KG1 (cell line): ENCODE measurements at regions not wholly inside any gene's neighbourhood (a gene's known extent, or its start where the extent isn't known, plus 50 kb on each side); places are given as distances from the start of the nearest gene placed in this dataset.
"Not testable (repeated sequence)": the region's sequence is repeated elsewhere in the genome, so short reads cannot be mapped to it uniquely, and the experiment has no call there.

Experiments used
- DNase-seq: peaks from one replicate; lab custom pipeline; 2025; lab: John Stamatoyannopoulos, UW

DNA sequence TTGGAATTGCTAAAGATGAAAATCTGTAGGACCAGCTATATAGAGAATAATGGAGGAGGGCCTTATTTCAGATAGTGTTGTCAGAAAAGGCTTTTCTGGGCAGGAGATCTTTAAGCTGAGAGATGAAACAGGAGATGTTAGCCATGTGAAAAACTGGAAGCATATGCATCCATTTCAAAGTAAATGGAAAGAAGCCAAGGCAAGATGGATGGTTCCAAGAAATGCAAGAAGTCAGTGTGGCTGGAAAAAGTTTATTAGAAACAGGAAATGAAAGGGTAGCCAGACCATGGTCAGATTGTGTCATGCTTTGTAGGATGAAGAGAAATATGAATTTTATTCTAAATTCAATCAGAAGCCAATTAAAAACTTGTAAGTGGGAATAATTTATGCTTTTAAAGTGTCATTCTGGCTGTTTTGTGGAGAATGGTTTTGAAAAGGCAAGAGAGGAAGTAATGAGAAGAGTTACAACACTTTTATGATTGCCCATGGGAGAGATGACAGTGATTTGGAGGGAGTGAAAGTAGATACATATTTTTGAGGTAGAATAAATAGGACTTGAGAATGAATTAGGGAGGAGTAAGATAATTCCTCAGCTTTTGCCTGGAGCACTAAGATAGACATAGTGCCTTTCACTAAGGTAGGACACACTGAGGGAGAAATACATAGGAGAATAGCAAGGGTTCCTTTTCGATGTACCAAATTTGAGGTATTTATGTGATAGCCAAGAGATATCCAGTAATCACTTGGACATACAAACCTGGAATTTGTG is 620.1 kb downstream of the HTR1B start:
- no peak for DNase-seq

DNA sequence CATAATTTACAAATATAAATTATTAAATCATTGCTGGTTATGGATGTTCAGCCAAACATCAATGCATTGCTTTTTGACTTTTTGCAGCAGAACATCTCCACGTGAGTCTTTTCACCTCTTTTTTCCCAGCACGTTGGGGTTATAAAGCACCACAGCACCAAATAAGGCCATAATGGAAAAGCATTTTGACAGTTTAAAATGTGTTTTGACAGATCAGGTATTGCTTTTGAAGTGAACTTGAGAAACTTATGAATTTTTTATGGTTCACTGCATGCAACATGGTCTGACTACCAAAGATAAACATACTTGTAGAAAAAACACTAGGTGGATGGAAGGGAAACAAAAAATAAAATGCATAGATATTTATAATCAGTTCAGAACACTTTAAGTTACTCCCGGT is 622.4 kb downstream of the HTR1B start:
- DNase-seq = no peak

DNA sequence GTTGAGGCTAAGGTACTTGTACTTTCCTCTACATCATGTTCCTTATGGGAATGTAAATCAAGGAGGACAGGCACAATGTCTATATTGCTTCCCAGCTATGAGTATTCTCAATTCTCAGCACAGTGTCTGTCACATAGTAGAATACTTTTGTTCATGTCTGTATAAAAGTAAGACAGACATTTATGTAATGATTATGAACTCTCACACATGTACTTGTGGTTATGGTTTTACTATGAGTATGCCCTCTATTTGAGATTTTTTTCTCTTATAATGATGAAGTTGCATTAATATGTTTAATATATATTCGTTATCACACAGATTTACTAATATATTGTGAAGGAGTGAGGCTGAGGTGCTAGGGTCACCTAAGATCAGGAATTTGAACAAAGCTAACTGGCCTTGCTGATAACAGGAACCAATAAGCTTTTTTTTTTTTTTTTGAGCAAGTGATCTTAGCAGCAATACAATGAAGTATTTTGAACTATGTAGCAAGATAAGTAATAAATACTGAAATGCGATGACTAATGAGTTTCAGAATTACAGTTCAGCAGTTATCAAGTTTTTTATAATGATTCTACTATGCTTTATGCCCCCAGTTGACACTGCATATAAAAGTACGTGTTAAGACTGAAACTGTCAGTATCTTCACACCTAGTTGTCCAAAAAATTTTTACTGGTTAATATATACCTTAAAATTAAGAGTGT is 623.1 kb downstream of the HTR1B start:
- no peak for DNase-seq

DNA sequence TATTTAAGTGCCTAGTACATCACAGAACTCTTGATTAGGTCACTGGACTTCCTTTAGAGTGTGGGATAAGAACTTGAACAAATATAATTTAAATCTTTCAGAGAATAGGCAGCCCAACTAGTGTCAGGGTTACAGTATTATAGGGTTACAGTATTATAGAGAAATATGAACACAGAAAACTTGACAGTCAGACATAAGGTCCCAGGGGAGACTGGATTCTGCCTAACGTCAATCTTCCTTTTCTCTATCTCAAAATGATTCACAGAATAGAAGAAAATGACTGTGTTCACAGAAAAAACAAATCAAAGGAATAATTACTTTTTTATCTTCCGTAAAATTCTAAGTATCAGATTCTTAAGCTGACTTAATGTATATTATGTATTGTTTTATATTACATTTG is 623.8 kb downstream of the HTR1B start:
- no peak for DNase-seq

DNA sequence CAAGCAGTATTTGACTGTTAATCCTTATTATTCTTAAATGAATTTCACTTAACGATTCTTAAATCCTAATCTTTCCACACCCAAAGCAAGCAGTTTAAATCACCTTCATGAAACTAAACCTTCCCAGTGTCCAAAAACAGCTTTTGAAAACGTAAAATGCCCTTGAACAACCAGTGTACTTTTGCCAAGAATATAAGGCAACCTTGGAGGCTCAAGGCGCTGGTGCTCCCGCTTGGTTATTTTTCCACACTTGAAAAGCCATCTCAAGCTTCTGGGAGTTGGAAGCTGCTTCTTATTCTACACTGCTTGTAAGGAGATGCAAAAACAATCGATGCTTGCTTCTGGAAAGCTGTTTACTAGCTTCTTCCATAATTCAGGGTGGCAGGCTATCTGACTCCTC is 625.7 kb downstream of the HTR1B start:
- no peak for DNase-seq

DNA sequence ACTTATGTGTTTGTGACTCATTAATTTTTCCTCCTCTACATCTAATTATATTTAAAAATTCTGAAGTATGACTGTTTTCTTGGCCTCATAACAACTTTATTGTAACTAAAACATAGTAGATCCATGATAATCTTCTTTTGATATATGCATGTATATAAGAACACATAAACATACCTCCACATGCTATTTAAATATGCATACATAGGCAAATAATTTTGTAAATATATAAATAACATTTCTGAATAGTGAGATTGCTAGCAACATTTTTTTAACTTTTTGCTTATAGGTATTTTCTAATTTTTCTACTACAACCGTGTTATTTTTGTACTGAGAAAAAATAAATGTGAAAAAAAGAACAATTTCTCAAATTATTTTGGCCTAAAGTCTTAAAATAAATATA is 627.6 kb downstream of the HTR1B start:
- no peak for DNase-seq

DNA sequence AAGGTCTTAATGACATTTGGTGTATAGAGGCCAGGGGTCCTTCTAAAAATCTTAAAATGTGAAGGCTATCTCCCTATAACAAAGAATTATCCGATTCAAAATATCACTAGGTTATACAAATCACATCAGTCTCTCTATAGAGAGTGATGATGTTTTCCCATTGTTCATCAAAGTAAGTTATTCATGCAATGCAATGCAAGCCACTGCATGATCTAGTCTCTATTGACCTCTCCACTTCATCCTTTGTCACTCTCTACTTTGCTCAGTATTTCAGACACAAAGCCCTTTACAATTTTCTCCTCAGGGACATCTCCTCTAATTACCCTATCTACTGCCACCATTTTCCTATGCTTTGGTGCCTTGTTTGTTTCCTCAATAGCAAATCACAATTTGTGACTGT is 628.0 kb downstream of the HTR1B start:
- DNase-seq = no peak

DNA sequence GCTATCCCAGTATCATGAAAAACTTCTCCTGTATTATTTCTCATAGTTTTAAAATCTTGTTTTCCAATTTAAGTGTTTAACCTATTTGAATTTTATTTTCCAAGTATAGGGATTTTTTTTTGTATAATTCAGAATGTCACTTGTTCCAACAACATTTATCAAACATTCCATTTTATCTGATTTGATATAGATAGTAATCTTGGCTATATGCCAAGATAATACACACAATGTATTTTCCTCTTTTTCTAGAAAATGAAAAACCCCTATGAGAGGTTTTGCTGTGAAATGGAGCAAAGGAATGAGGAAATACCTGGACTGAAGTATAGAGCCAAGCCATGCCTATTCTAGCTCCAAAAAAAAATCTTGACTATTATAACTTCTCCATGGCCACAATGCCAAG is 628.9 kb downstream of the HTR1B start:
- no peak for DNase-seq

DNA sequence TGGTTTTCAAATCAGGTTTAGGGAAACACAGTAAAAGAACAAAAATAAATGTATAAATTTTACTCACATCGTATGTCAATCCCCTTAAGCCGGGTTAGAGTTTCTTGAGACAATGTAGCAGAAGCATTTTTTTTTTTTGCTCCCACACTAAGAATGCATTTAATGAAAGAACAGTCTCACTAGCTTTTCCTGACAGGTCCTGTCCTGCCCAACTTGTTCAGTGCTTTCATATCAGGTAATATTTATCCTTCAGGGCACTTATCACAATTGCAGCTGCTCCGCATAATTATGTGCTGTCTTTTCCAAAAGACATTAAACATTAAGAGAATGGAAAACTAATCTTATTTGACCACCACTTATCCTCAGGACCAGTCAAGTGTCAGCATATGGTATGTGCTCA is 632.0 kb downstream of the HTR1B start:
- no peak for DNase-seq

DNA sequence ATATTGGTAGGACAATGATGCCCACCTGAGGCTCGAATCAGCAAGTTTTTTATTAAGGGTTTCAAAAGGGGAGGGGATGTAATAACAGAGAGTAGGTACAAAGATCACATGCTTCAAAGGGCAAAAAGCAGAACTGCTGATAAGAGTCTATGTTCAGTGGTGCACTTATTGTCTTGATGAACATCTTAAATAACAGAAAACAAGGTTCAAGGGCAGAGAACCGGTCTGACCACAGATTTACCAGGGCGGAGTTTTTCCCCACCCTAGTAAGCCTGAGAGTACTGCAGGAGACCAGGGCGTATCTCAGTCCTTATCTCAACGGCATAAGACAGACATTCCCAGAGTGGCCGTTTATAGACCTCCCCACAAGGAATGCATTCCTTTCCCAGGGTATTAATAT is 639.7 kb downstream of the HTR1B start:
- DNase-seq = not testable (repeated sequence)

DNA sequence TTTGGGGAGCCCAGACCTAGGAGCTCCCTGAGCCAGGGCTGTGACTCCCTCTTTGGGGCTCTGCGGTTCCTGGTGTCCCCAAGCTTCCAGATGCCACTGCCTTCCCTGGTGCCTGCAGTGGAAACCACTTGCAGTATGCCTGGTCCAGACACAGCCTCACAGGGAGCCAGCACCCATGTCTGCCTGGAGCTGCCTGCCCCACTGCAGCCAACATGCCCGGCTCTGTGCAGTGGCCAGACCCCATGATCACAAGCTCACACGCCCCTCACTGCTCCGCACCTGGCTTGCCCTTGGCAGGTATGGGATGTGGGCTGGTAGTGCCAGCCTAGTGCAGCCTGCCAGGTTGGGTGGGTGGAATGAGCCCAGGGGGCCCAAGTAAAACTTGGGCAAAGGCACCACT is 644.8 kb downstream of the HTR1B start:
- no peak for DNase-seq

DNA sequence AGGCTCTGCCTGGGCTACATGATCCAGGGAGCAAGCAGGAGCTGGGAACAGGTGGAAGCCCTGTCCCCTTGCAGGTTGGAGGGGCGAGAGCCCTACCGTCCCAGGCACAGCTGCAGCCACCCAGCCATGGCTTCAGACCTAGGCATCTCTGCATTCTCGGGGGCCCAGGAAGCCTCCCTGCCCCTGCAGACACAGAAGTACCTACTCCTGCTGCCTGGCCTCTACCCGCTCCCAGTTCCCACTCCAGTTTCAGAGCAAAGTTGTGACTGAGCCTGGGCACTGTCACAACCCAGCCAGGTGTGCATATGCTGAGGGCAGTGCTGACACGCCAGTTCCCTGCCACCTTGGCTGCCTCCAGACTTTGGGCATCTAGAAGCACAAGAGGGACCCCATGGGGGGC is 645.9 kb downstream of the HTR1B start:
- no peak for DNase-seq

DNA sequence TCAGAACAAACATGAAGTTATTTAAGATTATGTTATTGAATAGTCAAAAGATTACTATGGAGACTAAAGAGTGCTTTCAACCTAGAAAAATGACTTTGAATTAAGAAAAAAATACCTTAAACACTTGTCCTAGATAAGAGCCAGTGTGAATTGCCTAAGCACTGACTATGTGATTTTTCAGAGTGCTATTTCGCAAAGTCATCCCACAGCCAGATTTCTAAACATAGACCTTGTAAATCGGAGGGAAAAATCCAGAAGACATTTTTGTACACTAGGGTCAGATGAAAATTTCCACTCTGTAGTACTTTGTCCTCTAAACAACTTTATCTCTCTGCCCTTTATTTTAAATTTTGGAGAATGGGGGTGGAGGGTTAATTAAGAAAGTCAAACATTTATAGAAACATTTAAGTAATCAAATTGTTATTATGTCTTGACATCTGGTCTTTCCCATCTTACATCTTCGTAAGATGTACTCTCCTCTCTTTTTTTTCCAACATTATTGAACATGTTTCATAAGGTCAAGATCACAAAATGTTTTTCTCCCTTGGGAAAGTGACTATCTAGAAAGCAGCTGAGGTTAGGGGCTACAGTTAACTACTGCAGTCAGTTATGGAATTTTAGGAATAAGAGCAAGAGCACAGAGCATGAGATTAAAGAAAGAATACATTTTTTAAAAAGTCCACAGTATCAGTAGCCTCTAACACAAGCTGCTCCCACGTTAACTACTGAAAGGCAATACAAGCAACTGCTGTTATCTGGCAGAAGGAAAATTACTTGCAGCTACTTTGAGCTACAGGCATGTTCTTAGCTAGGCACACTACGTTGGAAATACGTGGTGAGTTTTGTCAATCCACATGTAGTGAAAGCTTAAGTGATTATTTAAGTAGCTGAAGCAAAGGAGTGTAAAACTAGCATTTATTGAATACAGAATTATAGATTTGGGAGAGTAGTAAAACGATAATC is 648.5 kb downstream of the HTR1B start:
- DNase-seq = no peak

DNA sequence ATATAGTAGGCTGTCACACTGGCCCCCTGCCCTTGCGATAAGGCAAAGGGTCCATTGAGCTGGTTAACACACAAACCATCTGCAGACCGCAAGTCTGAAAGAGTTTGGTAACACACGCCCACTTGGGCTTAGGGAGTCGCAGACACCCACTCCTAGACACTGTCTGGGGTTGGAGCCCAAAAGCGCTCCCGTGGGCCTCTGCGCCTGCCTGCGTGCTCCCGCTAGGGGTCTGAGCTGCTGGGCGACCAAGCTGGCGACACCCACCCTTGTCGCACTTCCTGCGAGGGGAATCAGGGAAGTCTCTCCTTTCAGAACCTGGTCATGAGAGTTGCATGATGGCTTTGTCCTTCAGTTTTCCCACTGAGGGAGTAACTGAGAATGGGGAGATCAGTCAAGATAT is 653.0 kb downstream of the HTR1B start:
- no peak for DNase-seq

DNA sequence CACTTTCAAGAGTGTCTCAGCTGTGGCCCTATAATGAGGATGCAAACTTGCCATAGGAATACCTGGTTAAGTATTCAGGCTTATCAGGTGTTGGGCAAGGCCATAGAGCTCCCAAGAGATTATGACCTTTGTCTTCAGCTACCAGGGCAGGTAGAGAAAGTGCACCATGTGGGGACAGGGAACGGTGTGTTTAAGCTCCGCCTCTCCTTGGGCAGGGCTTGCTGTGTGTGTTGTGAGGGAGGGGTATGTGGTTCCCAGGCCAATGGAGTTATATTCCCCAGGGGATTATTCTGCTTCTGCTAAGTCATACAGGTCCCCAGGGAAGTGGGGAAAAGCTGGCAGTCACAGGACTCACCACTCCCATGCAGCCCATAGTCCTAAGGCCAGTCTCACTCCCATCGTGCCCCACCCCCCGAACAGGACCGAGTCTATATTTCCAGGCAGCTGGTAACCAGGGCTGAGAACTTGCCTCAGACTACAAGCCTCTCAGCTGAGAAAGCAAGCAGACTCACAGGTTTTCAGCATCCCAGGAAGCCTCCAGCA is 660.2 kb downstream of the HTR1B start:
- no peak for DNase-seq

DNA sequence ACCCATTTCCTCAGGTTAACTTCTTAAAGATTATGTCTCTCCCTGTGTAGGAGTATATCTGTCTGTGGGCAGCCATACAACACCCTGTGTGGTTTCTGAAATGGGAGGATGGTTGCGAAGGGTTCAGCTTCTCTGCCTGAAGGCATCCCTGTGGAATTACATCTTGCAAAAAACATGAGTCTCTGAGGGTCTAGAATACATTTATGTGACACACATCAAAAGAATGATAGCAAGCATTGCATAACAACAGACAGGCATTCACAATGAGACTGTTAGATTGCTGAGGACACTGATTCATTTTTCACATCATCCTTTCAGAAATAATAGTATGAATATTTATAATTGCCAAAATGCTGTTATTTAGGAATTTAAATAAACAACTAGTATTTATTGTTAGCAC is 670.9 kb downstream of the HTR1B start:
- DNase-seq = no peak

DNA sequence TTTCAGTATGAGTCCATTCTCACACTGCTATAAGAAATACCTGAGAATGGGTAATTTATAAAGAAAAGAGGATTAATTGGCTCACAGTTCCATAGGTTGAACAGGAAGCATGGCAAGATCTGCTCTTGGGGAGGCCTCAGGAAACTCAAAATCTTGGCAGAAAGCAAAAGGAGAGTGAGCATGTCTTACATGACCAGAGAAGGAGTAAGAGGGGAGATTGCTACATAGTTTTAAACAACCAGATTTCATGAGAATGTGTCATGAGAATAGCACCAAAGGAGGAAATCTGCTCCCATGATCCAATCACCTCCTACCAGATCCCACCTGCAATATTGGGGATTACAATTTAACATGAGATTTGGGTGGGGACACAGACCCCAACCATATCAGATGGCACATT is 672.4 kb downstream of the HTR1B start:
- no peak for DNase-seq

DNA sequence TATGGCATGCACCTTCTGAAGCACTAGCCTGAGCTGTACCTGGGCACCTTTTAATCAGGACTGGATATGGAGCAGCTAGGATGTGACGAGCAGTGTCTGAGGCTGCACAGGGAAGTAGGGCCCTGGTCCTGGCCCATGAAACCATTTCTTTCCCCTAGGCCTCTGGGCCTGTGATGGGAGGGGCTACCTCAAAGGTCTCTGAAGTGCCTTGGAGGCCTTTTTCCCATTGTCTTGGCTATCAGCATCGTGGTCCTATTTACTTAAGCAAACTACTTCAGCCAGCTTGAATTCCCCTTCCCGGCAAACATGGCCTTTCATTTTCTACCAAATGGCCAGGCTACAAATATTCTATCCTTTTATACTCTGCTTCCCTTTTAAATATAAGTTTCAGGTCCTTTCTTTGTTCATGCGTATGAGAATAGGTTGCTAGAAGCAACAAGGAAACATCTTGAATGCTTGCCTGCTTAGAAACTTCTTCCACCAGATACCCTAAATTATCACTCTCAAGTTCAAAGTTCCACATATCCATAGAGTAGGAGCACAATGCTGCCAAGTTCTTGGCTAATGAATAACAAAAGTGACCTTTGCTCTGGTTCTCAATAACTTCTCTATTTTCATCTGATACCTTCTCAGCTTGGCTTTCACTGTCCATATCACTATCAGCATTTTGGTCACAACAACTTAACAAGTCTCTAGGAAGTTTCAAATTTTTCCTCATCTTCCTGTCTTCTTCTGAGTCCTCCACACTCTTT is 673.1 kb downstream of the HTR1B start:
- DNase-seq = no peak

DNA sequence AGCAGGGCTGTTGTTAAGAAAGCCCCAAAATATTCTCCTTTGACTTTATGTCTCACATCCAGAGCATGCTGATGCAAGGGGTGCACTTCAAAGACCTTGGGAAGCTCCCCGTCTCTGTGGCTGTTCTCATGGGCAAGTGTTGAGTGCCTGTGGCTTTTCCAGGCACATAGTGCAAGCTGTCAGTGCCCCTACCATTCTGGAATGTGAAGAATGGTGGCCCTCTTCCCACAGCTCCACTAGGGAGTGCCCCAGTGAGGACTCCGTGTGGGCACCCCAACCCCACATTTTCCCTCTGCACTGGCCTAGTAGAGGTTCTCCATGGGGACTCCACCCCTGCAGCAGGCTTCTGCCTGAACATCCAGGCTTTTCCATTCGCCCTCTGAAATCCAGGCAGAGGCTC is 673.7 kb downstream of the HTR1B start:
- DNase-seq = no peak

DNA sequence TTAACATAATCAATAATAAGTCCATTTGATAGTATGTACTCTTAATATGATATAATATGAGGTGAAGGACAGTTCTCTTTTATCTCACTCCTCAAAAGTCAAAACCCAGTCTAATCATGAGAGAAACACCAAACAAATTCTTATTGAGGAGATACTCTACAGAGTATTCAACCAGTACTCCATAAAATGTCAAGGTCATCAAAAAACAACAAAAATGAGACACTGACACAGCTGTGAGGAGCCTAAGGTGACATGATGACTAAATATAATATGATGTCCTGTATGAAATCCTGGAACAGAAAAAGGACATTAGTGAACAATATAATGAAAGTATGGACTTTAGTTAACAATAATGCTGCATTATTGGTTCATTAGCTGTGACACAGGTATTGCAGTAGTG is 675.1 kb downstream of the HTR1B start:
- no peak for DNase-seq

DNA sequence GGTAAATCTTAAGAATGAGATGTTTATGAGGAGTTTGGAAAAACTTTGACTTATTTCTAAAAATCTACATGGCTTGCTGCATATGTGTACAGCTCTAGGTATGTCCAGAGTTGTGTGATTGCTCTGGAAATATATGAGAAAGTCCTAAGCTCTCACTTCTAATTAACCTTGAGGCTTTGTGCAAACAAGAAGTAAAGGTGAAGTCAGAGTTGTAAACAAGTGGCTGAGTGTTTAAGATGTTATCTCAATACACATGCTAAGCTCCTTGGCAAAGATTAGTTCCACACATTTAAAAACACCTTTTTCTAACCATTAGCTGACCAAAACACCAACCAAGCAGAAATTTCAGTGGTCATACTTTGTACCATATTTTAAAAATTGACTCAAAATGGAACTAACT is 684.2 kb downstream of the HTR1B start:
- no peak for DNase-seq

DNA sequence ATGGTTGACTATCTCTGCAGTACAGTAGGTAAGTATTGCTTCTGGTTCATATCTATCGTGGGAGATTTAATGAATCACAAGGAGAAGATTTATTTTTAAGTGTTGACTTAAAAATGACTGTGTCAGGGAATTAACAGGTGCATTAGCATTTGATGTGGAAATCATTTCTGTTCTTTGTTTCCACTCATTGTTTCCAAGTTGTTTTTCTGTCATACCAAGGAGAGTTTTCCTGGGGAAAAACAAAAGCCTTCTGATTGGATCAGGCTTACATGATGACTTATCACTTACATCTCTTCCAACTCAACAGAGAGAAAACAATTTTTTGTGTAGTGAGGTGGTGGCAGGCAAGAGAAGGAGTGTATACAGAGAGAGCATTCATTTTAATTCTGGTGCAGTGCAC is 686.4 kb downstream of the HTR1B start:
- no peak for DNase-seq
